Transverse colon (tissue), 4 donors: ENCODE measurements at regions not wholly inside any gene's neighbourhood (a gene's known extent, or its start where the extent isn't known, plus 50 kb on each side); places are given as distances from the start of the nearest gene placed in this dataset.

Experiments
- EP300 ChIP-seq: sonication (generic); formaldehyde crosslinking; IDR thresholded peaks from one replicate; pipeline ENCODE4 v1.6.1; 2017; ENCODE audit warnings: antibody characterized with exemption, low read depth
- POLR2A ChIP-seq: fragments of 450-650 bp; IDR thresholded peaks from one replicate; pipeline ENCODE4 v1.6.1; 2016; ENCODE audit warnings: antibody characterized with exemption, mild to moderate bottlenecking, moderate library complexity
- POLR2AphosphoS5 ChIP-seq, 3 donors: sonication (generic); formaldehyde crosslinking; IDR thresholded peaks; one replicate each; pipeline ENCODE4 v1.6.1; 2016; ENCODE audit warnings: antibody characterized with exemption in 3 of 3
- TF ChIP-seq, protein P1 (sequence below), 5 experiments: fragments of 200-600 bp in 3 of 5; fragments of 450-650 bp in 2 of 5; sonication (generic) in 3 of 5; IDR thresholded peaks; 1 replicate in 2 of 5; 2 replicates in 3 of 5; pipeline ENCODE4 v1.5.1; 2016 to 2017; ENCODE audit warnings: antibody characterized with exemption in 5 of 5, inconsistent platforms in 3 of 5, mild to moderate bottlenecking in 2 of 5, moderate library complexity in 1 of 5

- TF ChIP-seq, protein P1, sequence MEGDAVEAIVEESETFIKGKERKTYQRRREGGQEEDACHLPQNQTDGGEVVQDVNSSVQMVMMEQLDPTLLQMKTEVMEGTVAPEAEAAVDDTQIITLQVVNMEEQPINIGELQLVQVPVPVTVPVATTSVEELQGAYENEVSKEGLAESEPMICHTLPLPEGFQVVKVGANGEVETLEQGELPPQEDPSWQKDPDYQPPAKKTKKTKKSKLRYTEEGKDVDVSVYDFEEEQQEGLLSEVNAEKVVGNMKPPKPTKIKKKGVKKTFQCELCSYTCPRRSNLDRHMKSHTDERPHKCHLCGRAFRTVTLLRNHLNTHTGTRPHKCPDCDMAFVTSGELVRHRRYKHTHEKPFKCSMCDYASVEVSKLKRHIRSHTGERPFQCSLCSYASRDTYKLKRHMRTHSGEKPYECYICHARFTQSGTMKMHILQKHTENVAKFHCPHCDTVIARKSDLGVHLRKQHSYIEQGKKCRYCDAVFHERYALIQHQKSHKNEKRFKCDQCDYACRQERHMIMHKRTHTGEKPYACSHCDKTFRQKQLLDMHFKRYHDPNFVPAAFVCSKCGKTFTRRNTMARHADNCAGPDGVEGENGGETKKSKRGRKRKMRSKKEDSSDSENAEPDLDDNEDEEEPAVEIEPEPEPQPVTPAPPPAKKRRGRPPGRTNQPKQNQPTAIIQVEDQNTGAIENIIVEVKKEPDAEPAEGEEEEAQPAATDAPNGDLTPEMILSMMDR (IDR thresholded peaks at IDR 0.05): no peak
- no peak for TF ChIP-seq POLR2A
- no peak for TF ChIP-seq POLR2AphosphoS5 (IDR thresholded peaks at IDR 0.05)
- TF ChIP-seq EP300: no peak
These were observed 179.2 kb downstream of the ZNF281 start for GRCh38 chr1:200230671-200231070.
